ENCODE measurements at regions not wholly inside any gene's neighbourhood (a gene's known extent, or its start where the extent isn't known, plus 50 kb on each side); places are given as distances from the start of the nearest gene placed in this dataset.

GRCh38 chr18:78765142-78765541 is 214.5 kb upstream of the SALL3 start:
- POLR2A ChIA-PET: no interaction called here
- no peak for DNase-seq (ENCODE audit: extremely low spot score)
- TF ChIP-seq HDGF (IDR thresholded peaks at IDR 0.05; ENCODE audit: borderline replicate concordance) (no peak), L3MBTL2 (conservative IDR thresholded peaks at IDR 0.05) (no peak), LEF1 (IDR thresholded peaks at IDR 0.05; ENCODE audit: borderline replicate concordance) (no peak), FOXK2 (IDR thresholded peaks at IDR 0.05) (no peak), SUZ12 (IDR thresholded peaks at IDR 0.05) (no peak), ZNF384 (IDR thresholded peaks at IDR 0.05) (no peak), BHLHE40 (IDR thresholded peaks at IDR 0.05; ENCODE audit: borderline replicate concordance) (no peak), PKNOX1 (IDR thresholded peaks at IDR 0.05) (no peak), NFRKB (IDR thresholded peaks at IDR 0.05) (no peak), ELF4 (IDR thresholded peaks at IDR 0.05) (no peak), FOXA1 (IDR thresholded peaks at IDR 0.05) (no peak), ARNT (IDR thresholded peaks at IDR 0.05) (no peak), TARDBP (IDR thresholded peaks at IDR 0.05) (no peak), SP1 (IDR thresholded peaks at IDR 0.05) (no peak), FOXM1 (IDR thresholded peaks at IDR 0.05; ENCODE audit: borderline replicate concordance) (no peak)

GRCh38 chr18:78765637-78766281 is 213.9 kb upstream of the SALL3 start:
- no peak for DNase-seq (ENCODE audit: extremely low spot score)
- CTCF ChIA-PET: no interaction called here
- POLR2A ChIA-PET: no interaction called here
- no peak for TF ChIP-seq HDGF (IDR thresholded peaks at IDR 0.05; ENCODE audit: borderline replicate concordance)
- TF ChIP-seq BHLHE40 (IDR thresholded peaks at IDR 0.05; ENCODE audit: borderline replicate concordance): no peak
- no peak for TF ChIP-seq CTBP1 (IDR thresholded peaks at IDR 0.05; ENCODE audit: borderline replicate concordance)
- TF ChIP-seq FOXA1 (IDR thresholded peaks at IDR 0.05): no peak
- no peak for TF ChIP-seq SUZ12 (IDR thresholded peaks at IDR 0.05)
- no peak for TF ChIP-seq FOXK2 (IDR thresholded peaks at IDR 0.05)
- no peak for TF ChIP-seq TARDBP (IDR thresholded peaks at IDR 0.05)
- TF ChIP-seq LEF1 (IDR thresholded peaks at IDR 0.05; ENCODE audit: borderline replicate concordance): no peak
- no peak for TF ChIP-seq L3MBTL2 (conservative IDR thresholded peaks at IDR 0.05)
- no peak for TF ChIP-seq ZNF384 (IDR thresholded peaks at IDR 0.05)
- TF ChIP-seq PKNOX1 (IDR thresholded peaks at IDR 0.05): no peak
- TF ChIP-seq SP1 (IDR thresholded peaks at IDR 0.05): no peak
- no peak for TF ChIP-seq ELF4 (IDR thresholded peaks at IDR 0.05)

More at GRCh38 chr18:78765142-78765541, 214.5 kb upstream of the SALL3 start:
- CTCF ChIA-PET: no interaction called here

- DNase-seq (ENCODE audit: extremely low spot score): no peak
- TF ChIP-seq SP1 (IDR thresholded peaks at IDR 0.05) (no peak), CTBP1 (IDR thresholded peaks at IDR 0.05; ENCODE audit: borderline replicate concordance) (no peak)
- CTCF ChIA-PET: no interaction called here
- POLR2A ChIA-PET: no interaction called here
These were observed 212.7 kb upstream of the SALL3 start for GRCh38 chr18:78766651-78767533.

GRCh38 chr18:78767648-78768071 is 212.0 kb upstream of the SALL3 start:
- DNase-seq (ENCODE audit: extremely low spot score): no peak
- POLR2A ChIA-PET: no interaction called here
- TF ChIP-seq LEF1 (IDR thresholded peaks at IDR 0.05; ENCODE audit: borderline replicate concordance): no peak
- TF ChIP-seq HDGF (IDR thresholded peaks at IDR 0.05; ENCODE audit: borderline replicate concordance): no peak
- TF ChIP-seq L3MBTL2 (conservative IDR thresholded peaks at IDR 0.05): no peak
- no peak for TF ChIP-seq SP1 (IDR thresholded peaks at IDR 0.05)
- CTCF ChIA-PET: no interaction called here

GRCh38 chr18:78768221-78768620 is 211.4 kb upstream of the SALL3 start:
- no peak for TF ChIP-seq SUZ12 (IDR thresholded peaks at IDR 0.05)
- POLR2A ChIA-PET: no interaction called here

GRCh38 chr18:78768656-78769501 is 210.7 kb upstream of the SALL3 start:
- ChIA-PET CTCF (no interaction called here), POLR2A (no interaction called here)
- TF ChIP-seq HDGF (IDR thresholded peaks at IDR 0.05; ENCODE audit: borderline replicate concordance): no peak
- no peak for TF ChIP-seq ARNT (IDR thresholded peaks at IDR 0.05)
- TF ChIP-seq L3MBTL2 (conservative IDR thresholded peaks at IDR 0.05): no peak
- no peak for TF ChIP-seq ZNF384 (IDR thresholded peaks at IDR 0.05)
- no peak for TF ChIP-seq SP1 (IDR thresholded peaks at IDR 0.05)
- no peak for TF ChIP-seq FOXM1 (IDR thresholded peaks at IDR 0.05; ENCODE audit: borderline replicate concordance)
- TF ChIP-seq CTBP1 (IDR thresholded peaks at IDR 0.05; ENCODE audit: borderline replicate concordance): no peak
- no peak for TF ChIP-seq FOXK2 (IDR thresholded peaks at IDR 0.05)
- no peak for TF ChIP-seq NFRKB (IDR thresholded peaks at IDR 0.05)
- no peak for TF ChIP-seq FOXA1 (IDR thresholded peaks at IDR 0.05)
- no peak for TF ChIP-seq TARDBP (IDR thresholded peaks at IDR 0.05)
- TF ChIP-seq LEF1 (IDR thresholded peaks at IDR 0.05; ENCODE audit: borderline replicate concordance): no peak
- no peak for TF ChIP-seq SUZ12 (IDR thresholded peaks at IDR 0.05)
- TF ChIP-seq PKNOX1 (IDR thresholded peaks at IDR 0.05): no peak
- TF ChIP-seq BHLHE40 (IDR thresholded peaks at IDR 0.05; ENCODE audit: borderline replicate concordance): no peak
- TF ChIP-seq ELF4 (IDR thresholded peaks at IDR 0.05): no peak
- DNase-seq (ENCODE audit: extremely low spot score): no peak

More at GRCh38 chr18:78768221-78768620, 211.4 kb upstream of the SALL3 start:
- CTCF ChIA-PET: no interaction called here
- DNase-seq (ENCODE audit: extremely low spot score): no peak
